ENCODE measurements at regions not wholly inside any gene's neighbourhood (a gene's known extent, or its start where the extent isn't known, plus 50 kb on each side); places are given as distances from the start of the nearest gene placed in this dataset.

- TF ChIP-seq, protein P1, sequence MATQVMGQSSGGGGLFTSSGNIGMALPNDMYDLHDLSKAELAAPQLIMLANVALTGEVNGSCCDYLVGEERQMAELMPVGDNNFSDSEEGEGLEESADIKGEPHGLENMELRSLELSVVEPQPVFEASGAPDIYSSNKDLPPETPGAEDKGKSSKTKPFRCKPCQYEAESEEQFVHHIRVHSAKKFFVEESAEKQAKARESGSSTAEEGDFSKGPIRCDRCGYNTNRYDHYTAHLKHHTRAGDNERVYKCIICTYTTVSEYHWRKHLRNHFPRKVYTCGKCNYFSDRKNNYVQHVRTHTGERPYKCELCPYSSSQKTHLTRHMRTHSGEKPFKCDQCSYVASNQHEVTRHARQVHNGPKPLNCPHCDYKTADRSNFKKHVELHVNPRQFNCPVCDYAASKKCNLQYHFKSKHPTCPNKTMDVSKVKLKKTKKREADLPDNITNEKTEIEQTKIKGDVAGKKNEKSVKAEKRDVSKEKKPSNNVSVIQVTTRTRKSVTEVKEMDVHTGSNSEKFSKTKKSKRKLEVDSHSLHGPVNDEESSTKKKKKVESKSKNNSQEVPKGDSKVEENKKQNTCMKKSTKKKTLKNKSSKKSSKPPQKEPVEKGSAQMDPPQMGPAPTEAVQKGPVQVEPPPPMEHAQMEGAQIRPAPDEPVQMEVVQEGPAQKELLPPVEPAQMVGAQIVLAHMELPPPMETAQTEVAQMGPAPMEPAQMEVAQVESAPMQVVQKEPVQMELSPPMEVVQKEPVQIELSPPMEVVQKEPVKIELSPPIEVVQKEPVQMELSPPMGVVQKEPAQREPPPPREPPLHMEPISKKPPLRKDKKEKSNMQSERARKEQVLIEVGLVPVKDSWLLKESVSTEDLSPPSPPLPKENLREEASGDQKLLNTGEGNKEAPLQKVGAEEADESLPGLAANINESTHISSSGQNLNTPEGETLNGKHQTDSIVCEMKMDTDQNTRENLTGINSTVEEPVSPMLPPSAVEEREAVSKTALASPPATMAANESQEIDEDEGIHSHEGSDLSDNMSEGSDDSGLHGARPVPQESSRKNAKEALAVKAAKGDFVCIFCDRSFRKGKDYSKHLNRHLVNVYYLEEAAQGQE (IDR thresholded peaks at IDR 0.05; ENCODE audit: low read depth), result no peak
- no peak for TF ChIP-seq EGR1 (IDR thresholded peaks at IDR 0.05; ENCODE audit: low read depth)
- TF ChIP-seq RAD21 (IDR thresholded peaks at IDR 0.05; ENCODE audit: low read depth), result no peak
- TF ChIP-seq EZH2 (IDR thresholded peaks at IDR 0.05), result no peak
- TF ChIP-seq FOSL1 (IDR thresholded peaks at IDR 0.05; ENCODE audit: low read depth), result no peak
- no peak for TF ChIP-seq SRF (IDR thresholded peaks at IDR 0.05; ENCODE audit: low read depth)
- no peak for TF ChIP-seq ZFX (IDR thresholded peaks at IDR 0.05)
Measured at GRCh38 chr5:79865579-79865978, 125.5 kb downstream of the MTX3 start (continued).

DNA sequence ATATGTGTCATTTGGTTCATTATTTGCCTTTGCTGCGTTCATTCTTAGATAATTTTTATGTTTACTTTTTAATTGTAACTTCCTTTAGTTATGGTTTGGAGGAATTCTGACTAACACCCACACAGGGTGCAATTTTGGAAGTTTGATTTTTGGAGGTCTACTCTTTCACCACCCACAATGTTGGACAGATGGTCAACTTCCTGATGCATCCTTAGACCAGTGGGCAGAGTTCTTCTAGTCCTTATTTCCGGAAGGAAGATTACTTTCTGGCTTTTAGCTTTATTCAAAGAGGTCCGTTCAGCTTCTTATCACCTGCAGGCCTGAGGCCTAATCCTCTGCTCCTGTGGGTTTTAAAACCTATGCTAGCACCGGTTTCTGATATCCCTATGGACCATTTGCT lies 126.7 kb downstream of the MTX3 start:
- H3K4me1 ChIP-seq (ENCODE audit: control insufficient read depth in 1 of 2, insufficient read depth in 2 of 2, low read length in 2 of 2), result no peaks in the 10 kb centered on the region
- no peaks in the 10 kb centered on the region for H3K27me3 ChIP-seq (ENCODE audit: insufficient read depth, low read length)
- intact Hi-C loops (cut with micrococcal nuclease), result no loop called here
- ChIA-PET POLR2A (no interaction called here), CTCF (interaction anchor here (1.1 kb wide), 1 partner anchor 219 kb away, joined by 3 read pairs; no protein-coding TSS in a partner anchor), RAD21 (ENCODE audit: low non-redundant PET in 1 of 2, low total read pairs in 2 of 2, uncharacterized antibody in 2 of 2, unreplicated experiment in 2 of 2) (no interaction called here)
- no peaks in the 10 kb centered on the region for H3K9me3 ChIP-seq (ENCODE audit: control insufficient read depth in 1 of 2, insufficient read depth in 1 of 2, low read depth in 1 of 2, low read length in 2 of 2)
- no peak overlapping the region for H3K27ac ChIP-seq (ENCODE audit: low read depth, low read length)
- no peak for ATAC-seq
- BruUV-seq (replicated peaks), result no TSS peak
- H3K9ac ChIP-seq (ENCODE audit: low read length), result no peak overlapping the region
- H3K9me2 ChIP-seq (ENCODE audit: insufficient read depth), result no peaks in the 10 kb centered on the region
- H3K36me3 ChIP-seq (ENCODE audit: control insufficient read depth in 1 of 2, insufficient read depth in 2 of 2, low read length in 2 of 2), result no peaks in the 10 kb centered on the region
- no peak overlapping the region for H3K4me3 ChIP-seq (replicated peaks in 1 of 2; ENCODE audit: low read depth in 1 of 2, low read length in 2 of 2)
- no peaks in the 10 kb centered on the region for H4K20me1 ChIP-seq (ENCODE audit: insufficient read depth)
- TF ChIP-seq, protein P2, sequence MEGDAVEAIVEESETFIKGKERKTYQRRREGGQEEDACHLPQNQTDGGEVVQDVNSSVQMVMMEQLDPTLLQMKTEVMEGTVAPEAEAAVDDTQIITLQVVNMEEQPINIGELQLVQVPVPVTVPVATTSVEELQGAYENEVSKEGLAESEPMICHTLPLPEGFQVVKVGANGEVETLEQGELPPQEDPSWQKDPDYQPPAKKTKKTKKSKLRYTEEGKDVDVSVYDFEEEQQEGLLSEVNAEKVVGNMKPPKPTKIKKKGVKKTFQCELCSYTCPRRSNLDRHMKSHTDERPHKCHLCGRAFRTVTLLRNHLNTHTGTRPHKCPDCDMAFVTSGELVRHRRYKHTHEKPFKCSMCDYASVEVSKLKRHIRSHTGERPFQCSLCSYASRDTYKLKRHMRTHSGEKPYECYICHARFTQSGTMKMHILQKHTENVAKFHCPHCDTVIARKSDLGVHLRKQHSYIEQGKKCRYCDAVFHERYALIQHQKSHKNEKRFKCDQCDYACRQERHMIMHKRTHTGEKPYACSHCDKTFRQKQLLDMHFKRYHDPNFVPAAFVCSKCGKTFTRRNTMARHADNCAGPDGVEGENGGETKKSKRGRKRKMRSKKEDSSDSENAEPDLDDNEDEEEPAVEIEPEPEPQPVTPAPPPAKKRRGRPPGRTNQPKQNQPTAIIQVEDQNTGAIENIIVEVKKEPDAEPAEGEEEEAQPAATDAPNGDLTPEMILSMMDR (IDR thresholded peaks at IDR 0.05 in 2 of 3, conservative IDR thresholded peaks at IDR 0.05 in 1 of 3; ENCODE audit: borderline replicate concordance in 1 of 3, insufficient read depth in 1 of 3, low read depth in 2 of 3, low read length in 2 of 3), result no peak
- no peak for TF ChIP-seq SIN3A (IDR thresholded peaks at IDR 0.05; ENCODE audit: low read depth)
- H3K79me2 ChIP-seq (ENCODE audit: insufficient read depth, low read length), result no peaks in the 10 kb centered on the region
- DNase-seq (ENCODE audit: low read depth, low spot score), result no peak
- H2AFZ ChIP-seq (ENCODE audit: low read depth, low read length, poor library complexity, severe bottlenecking), result no peak overlapping the region
- no peak overlapping the region for H3K4me2 ChIP-seq (ENCODE audit: low read length)
